Rectal smooth muscle tissue (tissue), 1 donor: ENCODE measurements at regions not wholly inside any gene's neighbourhood (a gene's known extent, or its start where the extent isn't known, plus 50 kb on each side); places are given as distances from the start of the nearest gene placed in this dataset.

ENCODE experiments used
- H3K27ac ChIP-seq: one replicate; pipeline ENCODE4 v1.7.0; 2013; ENCODE audit warnings: low read depth, low read length, inconsistent platforms
- H3K27me3 ChIP-seq: one replicate; pipeline ENCODE4 v1.7.0; 2013; ENCODE audit warnings: low read length; ENCODE audit not compliant: control insufficient read depth, insufficient read depth
- H3K36me3 ChIP-seq: one replicate; pipeline ENCODE4 v1.7.0; 2013; ENCODE audit warnings: low read length; ENCODE audit not compliant: control insufficient read depth, insufficient read depth
- H3K4me1 ChIP-seq: one replicate; pipeline ENCODE4 v1.7.0; 2013; ENCODE audit warnings: low read length; ENCODE audit not compliant: control insufficient read depth, insufficient read depth
- H3K4me3 ChIP-seq: one replicate; pipeline ENCODE4 v1.7.0; 2013; ENCODE audit warnings: low read length
- H3K9ac ChIP-seq: one replicate; pipeline ENCODE4 v1.7.0; 2013; ENCODE audit warnings: low read length

- no peak overlapping the region for H3K4me3 ChIP-seq
- no peak overlapping the region for H3K9ac ChIP-seq
- H3K27ac ChIP-seq, result no peak overlapping the region
- no peaks in the 10 kb centered on the region for H3K36me3 ChIP-seq
- H3K27me3 ChIP-seq, result no peaks in the 10 kb centered on the region
- H3K4me1 ChIP-seq, result no peaks in the 10 kb centered on the region
Measured at GRCh38 chr7:52980129-52980528, 55.3 kb upstream of the POM121L12 start.

GRCh38 chr7:52973126-52973525 is 62.3 kb upstream of the POM121L12 start:
- no peak overlapping the region for H3K27ac ChIP-seq
- H3K9ac ChIP-seq, result no peak overlapping the region
- no peaks in the 10 kb centered on the region for H3K36me3 ChIP-seq
- no peaks in the 10 kb centered on the region for H3K4me1 ChIP-seq
- H3K27me3 ChIP-seq, result no peaks in the 10 kb centered on the region
- H3K4me3 ChIP-seq, result no peak overlapping the region

GRCh38 chr7:52962402-52963076 is 72.9 kb upstream of the POM121L12 start:
- Histone ChIP-seq H3K36me3 (no peaks in the 10 kb centered on the region), H3K27ac (no peak overlapping the region), H3K4me3 (no peak overlapping the region), H3K4me1 (no peaks in the 10 kb centered on the region), H3K9ac (no peak overlapping the region), H3K27me3 (no peaks in the 10 kb centered on the region)

- no peak overlapping the region for H3K27ac ChIP-seq
Measured at GRCh38 chr7:52961084-52961483, 74.3 kb upstream of the POM121L12 start.

GRCh38 chr7:52959878-52960660 is 75.4 kb upstream of the POM121L12 start:
- no peaks in the 10 kb centered on the region for H3K36me3 ChIP-seq
- H3K4me3 ChIP-seq, result no peak overlapping the region
- no peaks in the 10 kb centered on the region for H3K27me3 ChIP-seq
- H3K27ac ChIP-seq, result no peak overlapping the region
- no peaks in the 10 kb centered on the region for H3K4me1 ChIP-seq
- no peak overlapping the region for H3K9ac ChIP-seq

More at GRCh38 chr7:52961084-52961483, 74.3 kb upstream of the POM121L12 start:
- Histone ChIP-seq H3K36me3 (no peaks in the 10 kb centered on the region), H3K9ac (no peak overlapping the region), H3K27me3 (no peaks in the 10 kb centered on the region), H3K4me3 (no peak overlapping the region), H3K4me1 (no peaks in the 10 kb centered on the region)

- H3K4me3 ChIP-seq, result no peak overlapping the region
- no peaks in the 10 kb centered on the region for H3K27me3 ChIP-seq
- no peaks in the 10 kb centered on the region for H3K4me1 ChIP-seq
- no peak overlapping the region for H3K9ac ChIP-seq
- no peaks in the 10 kb centered on the region for H3K36me3 ChIP-seq
- H3K27ac ChIP-seq, result no peak overlapping the region
Measured at GRCh38 chr7:52959336-52959735, 76.1 kb upstream of the POM121L12 start.

GRCh38 chr7:52958621-52959140 is 76.8 kb upstream of the POM121L12 start:
- Histone ChIP-seq H3K36me3 (no peaks in the 10 kb centered on the region), H3K27me3 (no peaks in the 10 kb centered on the region), H3K27ac (no peak overlapping the region), H3K9ac (no peak overlapping the region), H3K4me1 (no peaks in the 10 kb centered on the region), H3K4me3 (no peak overlapping the region)

GRCh38 chr7:52956379-52956915 is 79.0 kb upstream of the POM121L12 start:
- no peak overlapping the region for H3K4me3 ChIP-seq
- H3K36me3 ChIP-seq, result no peaks in the 10 kb centered on the region

GRCh38 chr7:52955522-52955921 is 79.9 kb upstream of the POM121L12 start:
- Histone ChIP-seq H3K36me3 (no peaks in the 10 kb centered on the region), H3K9ac (no peak overlapping the region), H3K27me3 (no peaks in the 10 kb centered on the region), H3K4me3 (no peak overlapping the region), H3K27ac (no peak overlapping the region), H3K4me1 (no peaks in the 10 kb centered on the region)

More at GRCh38 chr7:52956379-52956915, 79.0 kb upstream of the POM121L12 start:
- Histone ChIP-seq H3K27me3 (no peaks in the 10 kb centered on the region), H3K27ac (no peak overlapping the region), H3K4me1 (no peaks in the 10 kb centered on the region), H3K9ac (no peak overlapping the region)

GRCh38 chr7:52944921-52945320 is 90.5 kb upstream of the POM121L12 start:
- H3K4me3 ChIP-seq, result no peak overlapping the region
- no peaks in the 10 kb centered on the region for H3K4me1 ChIP-seq
- no peaks in the 10 kb centered on the region for H3K27me3 ChIP-seq
- H3K9ac ChIP-seq, result no peak overlapping the region
- no peak overlapping the region for H3K27ac ChIP-seq
- no peaks in the 10 kb centered on the region for H3K36me3 ChIP-seq

GRCh38 chr7:52940481-52940880 is 95.0 kb upstream of the POM121L12 start:
- H3K27ac ChIP-seq, result no peak overlapping the region

GRCh38 chr7:52938455-52939133 is 96.8 kb upstream of the POM121L12 start:
- Histone ChIP-seq H3K27me3 (no peaks in the 10 kb centered on the region), H3K27ac (no peak overlapping the region), H3K4me1 (no peaks in the 10 kb centered on the region), H3K4me3 (no peak overlapping the region), H3K9ac (no peak overlapping the region), H3K36me3 (no peaks in the 10 kb centered on the region)

More at GRCh38 chr7:52940481-52940880, 95.0 kb upstream of the POM121L12 start:
- H3K27me3 ChIP-seq, result no peaks in the 10 kb centered on the region
- H3K9ac ChIP-seq, result no peak overlapping the region
- H3K36me3 ChIP-seq, result no peaks in the 10 kb centered on the region
- no peak overlapping the region for H3K4me3 ChIP-seq
- H3K4me1 ChIP-seq, result no peaks in the 10 kb centered on the region
